Fibroblast of lung (primary cell): ENCODE measurements at regions not wholly inside any gene's neighbourhood (a gene's known extent, or its start where the extent isn't known, plus 50 kb on each side); places are given as distances from the start of the nearest gene placed in this dataset.

Experiments
- CTCF ChIP-seq, 2 donors: IDR thresholded peaks in 1 of 2; conservative IDR thresholded peaks in 1 of 2; 1 replicate in 1 of 2; 2 replicates in 1 of 2; pipeline ENCODE4 v1.5.1; 2011 to 2012; ENCODE audit warnings: low read length in 2 of 2, control low read depth in 1 of 2, inconsistent platforms in 1 of 2, low read depth in 1 of 2, mild to moderate bottlenecking in 1 of 2
- EZH2 ChIP-seq: IDR thresholded peaks from 2 replicates; pipeline ENCODE4 v1.5.1; 2012; ENCODE audit warnings: low read length, control low read depth, mild to moderate bottlenecking; ENCODE audit errors: missing control alignments

DNA sequence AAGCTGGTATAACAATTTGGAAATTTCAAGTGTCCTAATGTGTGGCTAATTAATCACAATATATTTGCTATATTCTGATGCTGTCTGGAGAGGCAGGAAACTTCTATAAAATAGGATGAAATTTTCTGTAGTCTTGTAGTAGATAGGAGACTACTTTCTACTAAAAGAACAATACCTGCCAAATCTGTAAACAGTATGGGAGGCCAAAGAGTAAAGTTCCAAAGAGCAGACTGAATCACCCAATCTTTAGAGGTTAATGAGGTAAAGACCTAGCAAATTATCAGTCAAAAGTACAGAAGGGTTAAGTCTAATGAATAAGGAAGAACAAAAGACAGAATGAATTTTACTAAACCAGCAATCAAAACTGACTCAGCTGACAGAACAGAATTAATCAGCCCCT is 52.4 kb upstream of the RGS7BP start:
- TF ChIP-seq CTCF (conservative IDR thresholded peaks at IDR 0.05 in 1 of 2, IDR thresholded peaks at IDR 0.05 in 1 of 2; ENCODE audit: low read depth in 1 of 2, low read length in 2 of 2), result no peak
- no peak for TF ChIP-seq EZH2
